Adrenal gland (tissue), 9 donors: ENCODE measurements at regions not wholly inside any gene's neighbourhood (a gene's known extent, or its start where the extent isn't known, plus 50 kb on each side); places are given as distances from the start of the nearest gene placed in this dataset.

Experiments
- DNase-seq, 7 donors: peaks; one replicate each; pipeline ENCODE4 v3.0.0-alpha.2; 2019 to 2020
- H3K27ac ChIP-seq, 5 donors: fragments of 200-600 bp; sonication (generic) in 4 of 5; 1 replicate in 3 of 5; 2 replicates in 2 of 5; pipeline versions ENCODE4 v1.5.1 to v1.8.0; 2016 to 2020; ENCODE audit warnings: mild to moderate bottlenecking in 1 of 5
- H3K27me3 ChIP-seq: fragments of 200-600 bp; 2 replicates; pipeline ENCODE4 v1.8.0; 2021
- H3K36me3 ChIP-seq, 2 donors: fragments of 200-600 bp; replicated peaks in 1 of 2; 1 replicate in 1 of 2; 2 replicates in 1 of 2; pipeline versions ENCODE4 v1.5.1 to v1.8.0; 2018 to 2022
- H3K4me1 ChIP-seq, 2 donors: fragments of 200-600 bp; replicated peaks in 1 of 2; 1 replicate in 1 of 2; 2 replicates in 1 of 2; pipeline versions ENCODE4 v1.5.1 to v1.8.0; 2018 to 2021
- H3K4me3 ChIP-seq, 4 donors: fragments of 200-600 bp; sonication (generic) in 3 of 4; one replicate each; pipeline ENCODE4 v1.5.1; 2016 to 2018
- H3K9me3 ChIP-seq, 3 donors: fragments of 200-600 bp; sonication (generic) in 1 of 3; replicated peaks in 1 of 3; 1 replicate in 2 of 3; 2 replicates in 1 of 3; pipeline versions ENCODE4 v1.5.1 to v1.8.0; 2016 to 2021
- POLR2A ChIP-seq, 2 donors: fragments of 450-650 bp; IDR thresholded peaks; one replicate each; pipeline ENCODE4 v1.6.1; 2017; ENCODE audit warnings: antibody characterized with exemption in 2 of 2, mild to moderate bottlenecking in 2 of 2, moderate library complexity in 1 of 2
- WGBS, 4 donors: extraction: QIAGEN DNeasy Blood & Tissue Kit in 2 of 4; methylation state at CpG; one replicate each; pipeline versions ENCODE4 v1.1.5 to v1.1.7; 2013 to 2017; 5-methylcytosine and 5-hydroxymethylcytosine counted together
- intact Hi-C, 2 donors: fragments of 100-400 bp; cut with DNase I; formaldehyde crosslinking; loops; one replicate each; pipeline versions ENCODE4 v1.14.1 to v1.15.0; 2022 to 2023
- TF ChIP-seq, protein P1 (sequence below), 6 experiments: fragments of 450-650 bp in 4 of 6; fragments of 200-600 bp in 2 of 6; sonication (generic) in 1 of 6; IDR thresholded peaks; 1 replicate in 5 of 6; 2 replicates in 1 of 6; pipeline versions ENCODE4 v1.5.1 to v1.8.0; 2016 to 2021; ENCODE audit warnings: antibody characterized with exemption in 6 of 6, mild to moderate bottlenecking in 2 of 6, moderate library complexity in 1 of 6
- donor health status: healthy with polysubstance abuse.
- donor health status: Bipolar disorder and iron deficiency.
- donor health status: DM: yes; HTN: yes; CAD: no.
- donor health status: DM: no; HTN: no; CAD: no.
- donor health status: DM: no; HTN: no; CAD: no.

DNA sequence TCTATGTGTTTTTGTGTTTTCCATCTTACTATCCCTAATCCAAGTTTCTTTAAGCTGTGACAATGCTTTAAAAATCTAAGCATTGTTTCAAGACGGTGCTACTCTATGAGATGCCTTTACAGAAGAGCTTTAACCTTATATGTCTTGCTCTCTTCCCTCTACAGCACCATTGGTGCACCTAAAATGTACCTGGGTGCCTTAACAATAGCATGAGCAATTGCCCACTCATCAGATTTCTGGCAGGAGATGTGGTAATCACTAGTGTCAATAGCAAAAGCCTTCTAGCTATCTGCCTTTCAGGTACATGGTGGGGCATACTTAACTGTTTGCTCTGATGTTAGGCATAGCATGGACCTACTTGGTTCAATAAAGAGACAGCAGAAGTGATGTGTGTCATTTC lies 222.3 kb upstream of the KIF2A start:
- Histone ChIP-seq H3K27me3 (no peaks in the 10 kb centered on the region), H3K9me3 (no peaks in the 10 kb centered on the region), H3K4me1 (no peaks in the 10 kb centered on the region), H3K4me3 (no peak overlapping the region), H3K27ac (no peak overlapping the region), H3K36me3 (no peaks in the 10 kb centered on the region)
- 74 to 100% (median 88%) methylated on average over 1 of the region's 1 CpG for WGBS, 4 donors
- no peak for TF ChIP-seq POLR2A (IDR thresholded peaks at IDR 0.05)
- TF ChIP-seq, protein P1, sequence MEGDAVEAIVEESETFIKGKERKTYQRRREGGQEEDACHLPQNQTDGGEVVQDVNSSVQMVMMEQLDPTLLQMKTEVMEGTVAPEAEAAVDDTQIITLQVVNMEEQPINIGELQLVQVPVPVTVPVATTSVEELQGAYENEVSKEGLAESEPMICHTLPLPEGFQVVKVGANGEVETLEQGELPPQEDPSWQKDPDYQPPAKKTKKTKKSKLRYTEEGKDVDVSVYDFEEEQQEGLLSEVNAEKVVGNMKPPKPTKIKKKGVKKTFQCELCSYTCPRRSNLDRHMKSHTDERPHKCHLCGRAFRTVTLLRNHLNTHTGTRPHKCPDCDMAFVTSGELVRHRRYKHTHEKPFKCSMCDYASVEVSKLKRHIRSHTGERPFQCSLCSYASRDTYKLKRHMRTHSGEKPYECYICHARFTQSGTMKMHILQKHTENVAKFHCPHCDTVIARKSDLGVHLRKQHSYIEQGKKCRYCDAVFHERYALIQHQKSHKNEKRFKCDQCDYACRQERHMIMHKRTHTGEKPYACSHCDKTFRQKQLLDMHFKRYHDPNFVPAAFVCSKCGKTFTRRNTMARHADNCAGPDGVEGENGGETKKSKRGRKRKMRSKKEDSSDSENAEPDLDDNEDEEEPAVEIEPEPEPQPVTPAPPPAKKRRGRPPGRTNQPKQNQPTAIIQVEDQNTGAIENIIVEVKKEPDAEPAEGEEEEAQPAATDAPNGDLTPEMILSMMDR (IDR thresholded peaks at IDR 0.05) = no peak
- no peak for DNase-seq
- intact Hi-C loops = no loop called here

DNA sequence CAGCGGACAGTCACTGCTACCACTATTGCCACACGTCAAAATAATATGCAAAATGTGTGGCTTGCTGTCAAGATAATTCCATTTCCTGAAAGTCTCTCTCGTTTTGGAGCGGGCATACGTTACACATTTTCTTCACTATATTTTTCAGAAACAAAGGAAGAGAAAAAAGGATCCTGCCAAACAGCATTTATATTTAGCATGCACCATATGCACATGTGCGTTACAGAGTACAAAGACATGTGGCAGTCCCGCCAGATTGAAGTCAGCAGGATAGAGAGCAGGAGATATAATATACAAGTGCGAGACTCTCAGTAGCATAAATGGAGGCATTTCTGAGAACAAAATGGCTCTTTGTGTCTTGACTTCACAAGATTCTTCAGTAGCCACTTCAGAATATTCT lies 221.6 kb upstream of the KIF2A start:
- H3K27me3 ChIP-seq = no peaks in the 10 kb centered on the region
- no peak for TF ChIP-seq POLR2A (IDR thresholded peaks at IDR 0.05)
- TF ChIP-seq, protein P1 (IDR thresholded peaks at IDR 0.05) = no peak
- H3K27ac ChIP-seq = no peak overlapping the region
- no peaks in the 10 kb centered on the region for H3K9me3 ChIP-seq
- 85 to 88% (median 86%) methylated on average over 8 of the region's 8 CpGs for WGBS, 4 donors
- H3K4me1 ChIP-seq = no peaks in the 10 kb centered on the region
- no peak for DNase-seq
- no peak overlapping the region for H3K4me3 ChIP-seq
- intact Hi-C loops = no loop called here
- no peaks in the 10 kb centered on the region for H3K36me3 ChIP-seq

DNA sequence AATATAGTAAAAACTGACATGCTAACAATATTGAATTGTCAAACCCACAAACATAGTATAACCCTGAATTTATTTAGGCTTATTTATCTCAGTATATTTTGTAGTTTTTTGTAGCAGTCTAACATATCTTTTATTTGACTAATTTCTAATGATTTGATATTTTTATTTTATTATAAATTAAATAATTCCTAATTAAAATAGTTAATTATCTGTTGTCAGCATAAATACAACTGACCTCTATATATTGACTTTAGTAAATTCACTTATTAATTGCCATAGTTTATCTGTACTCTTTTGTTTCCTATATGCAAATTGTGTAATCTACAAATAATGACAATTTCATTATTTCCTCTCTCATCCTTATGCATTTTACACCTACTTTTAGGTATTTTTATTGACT lies 215.1 kb upstream of the KIF2A start:
- TF ChIP-seq, protein P1 (IDR thresholded peaks at IDR 0.05) = no peak
- no peak for TF ChIP-seq POLR2A (IDR thresholded peaks at IDR 0.05)
- H3K27me3 ChIP-seq = no peaks in the 10 kb centered on the region
- intact Hi-C loops = no loop called here
- peaks cover 0 to 7% of the 10 kb centered on the region in 2 donors for H3K4me1 ChIP-seq
- no peak overlapping the region for H3K27ac ChIP-seq
- no peak overlapping the region for H3K4me3 ChIP-seq
- H3K36me3 ChIP-seq = no peaks in the 10 kb centered on the region
- no peaks in the 10 kb centered on the region for H3K9me3 ChIP-seq
- DNase-seq = no peak

DNA sequence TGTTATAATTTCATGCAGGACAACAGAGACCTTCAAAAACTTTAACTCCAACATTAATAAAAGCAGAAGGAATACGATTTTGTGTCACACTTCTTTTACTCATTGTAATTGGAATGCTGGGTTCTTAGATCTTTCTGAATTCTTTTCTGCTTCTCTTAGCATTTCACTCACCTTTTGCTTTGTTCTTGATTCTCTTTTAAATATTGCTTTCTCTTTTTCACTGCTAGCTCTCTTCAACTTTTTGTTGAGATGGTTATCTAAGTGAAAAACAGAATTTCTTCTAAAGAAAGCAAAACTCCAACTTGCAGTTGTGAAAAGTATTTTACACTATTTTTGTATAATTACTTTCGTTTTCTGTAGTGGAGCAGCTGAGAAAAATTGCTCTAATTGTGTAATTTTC lies 212.6 kb upstream of the KIF2A start:
- TF ChIP-seq POLR2A (IDR thresholded peaks at IDR 0.05) = no peak
- TF ChIP-seq, protein P1 (IDR thresholded peaks at IDR 0.05) = no peak
- Histone ChIP-seq H3K36me3 (no peaks in the 10 kb centered on the region), H3K4me1 (peaks cover 0 to 7% of the 10 kb centered on the region in 2 donors), H3K9me3 (no peaks in the 10 kb centered on the region), H3K27me3 (no peaks in the 10 kb centered on the region), H3K27ac (no peak overlapping the region), H3K4me3 (peak overlapping the region in 1 of 4 donors; percentile 17)
- WGBS, 4 donors = 30 to 38% (median 34%) methylated on average over 2 of the region's 2 CpGs
- intact Hi-C loops = no loop called here
- DNase-seq = no peak
